CD14-positive monocyte (primary cell): ENCODE measurements at regions not wholly inside any gene's neighbourhood (a gene's known extent, or its start where the extent isn't known, plus 50 kb on each side); places are given as distances from the start of the nearest gene placed in this dataset.

Source experiments
- DNase-seq, 3 donors: peaks; one replicate each; pipeline ENCODE4 v3.0.0-alpha.2; 2011 to 2022
- H2AFZ ChIP-seq: 2 replicates; pipeline ENCODE4 v1.6.0; 2012; ENCODE audit warnings: mild to moderate bottlenecking, low read depth, low read length, inconsistent platforms; ENCODE audit not compliant: insufficient read depth, poor library complexity, severe bottlenecking
- H3K27ac ChIP-seq, 2 donors: 1 replicate in 1 of 2; 2 replicates in 1 of 2; pipeline ENCODE4 v1.5.1; 2012 to 2013; ENCODE audit warnings: low read length in 2 of 2, control low read depth in 1 of 2, inconsistent platforms in 1 of 2, low read depth in 1 of 2, mild to moderate bottlenecking in 1 of 2
- H3K27me3 ChIP-seq, 2 donors: one replicate each; pipeline versions ENCODE4 v1.6.0 to v1.6.1; 2011 to 2013; ENCODE audit warnings: low read length in 2 of 2; ENCODE audit not compliant: control insufficient read depth in 2 of 2, insufficient read depth in 2 of 2
- H3K36me3 ChIP-seq, 2 donors: replicated peaks in 1 of 2; 1 replicate in 1 of 2; 2 replicates in 1 of 2; pipeline versions ENCODE4 v1.5.1 to v1.6.1; 2012 to 2013; ENCODE audit warnings: low read length in 2 of 2, control low read depth in 1 of 2, inconsistent platforms in 1 of 2, mild to moderate bottlenecking in 1 of 2; ENCODE audit not compliant: insufficient read depth in 2 of 2, control insufficient read depth in 1 of 2
- H3K4me1 ChIP-seq, 2 donors: 1 replicate in 1 of 2; 2 replicates in 1 of 2; pipeline versions ENCODE4 v1.5.1 to v1.6.1; 2012 to 2013; ENCODE audit warnings: low read length in 2 of 2, control low read depth in 1 of 2, inconsistent platforms in 1 of 2, mild to moderate bottlenecking in 1 of 2, moderate library complexity in 1 of 2; ENCODE audit not compliant: insufficient read depth in 2 of 2, control insufficient read depth in 1 of 2
- H3K4me2 ChIP-seq: replicated peaks from 2 replicates; pipeline ENCODE3; 2012; ENCODE audit warnings: low read length, moderate library complexity, mild to moderate bottlenecking; ENCODE audit not compliant: poor library complexity, severe bottlenecking; ENCODE audit errors: extremely low read depth
- H3K4me3 ChIP-seq, 3 experiments: fragments of 200-600 bp in 1 of 3; sonication (generic) in 1 of 3; replicated peaks in 1 of 3; 1 replicate in 2 of 3; 2 replicates in 1 of 3; pipeline ENCODE4 v1.5.1; 2011 to 2013; ENCODE audit warnings: low read length in 3 of 3, mild to moderate bottlenecking in 3 of 3, control low read depth in 2 of 3, low read depth in 2 of 3, inconsistent platforms in 1 of 3, moderate library complexity in 1 of 3
- H3K79me2 ChIP-seq: 2 replicates; pipeline ENCODE4 v1.6.0; 2012; ENCODE audit warnings: mild to moderate bottlenecking, control low read depth, inconsistent platforms, low read length, moderate library complexity; ENCODE audit not compliant: insufficient read depth
- H3K9ac ChIP-seq: 2 replicates; pipeline ENCODE4 v1.6.0; 2017; ENCODE audit warnings: low read length, mild to moderate bottlenecking; ENCODE audit not compliant: insufficient read depth, poor library complexity, severe bottlenecking
- H3K9me3 ChIP-seq, 2 donors: replicated peaks in 1 of 2; 1 replicate in 1 of 2; 2 replicates in 1 of 2; pipeline versions ENCODE4 v1.5.1 to v1.6.1; 2012 to 2013; ENCODE audit warnings: low read length in 2 of 2, control low read depth in 1 of 2; ENCODE audit not compliant: control insufficient read depth in 1 of 2, insufficient read depth in 1 of 2
- H4K20me1 ChIP-seq: 2 replicates; pipeline ENCODE4 v1.6.0; 2012; ENCODE audit warnings: mild to moderate bottlenecking, low read length, control low read depth, moderate library complexity; ENCODE audit not compliant: insufficient read depth
- H3K27ac Mint-ChIP-seq, 7 donors: one replicate each; pipeline ENCODE4 v1.8.0; 2020; ENCODE audit warnings: mild to moderate bottlenecking in 7 of 7, mixed read lengths in 7 of 7, moderate library complexity in 6 of 7, inconsistent platforms in 2 of 7
- H3K27me3 Mint-ChIP-seq, 3 donors: one replicate each; pipeline ENCODE4 v1.8.0; 2021 to 2022; ENCODE audit warnings: low read depth in 3 of 3, mild to moderate bottlenecking in 3 of 3, mixed read lengths in 3 of 3, moderate library complexity in 3 of 3, inconsistent platforms in 1 of 3
- H3K36me3 Mint-ChIP-seq, 2 donors: one replicate each; pipeline ENCODE4 v1.8.0; 2020; ENCODE audit warnings: mixed read lengths in 2 of 2, inconsistent platforms in 1 of 2, mild to moderate bottlenecking in 1 of 2
- H3K4me1 Mint-ChIP-seq: one replicate; pipeline ENCODE4 v1.8.0; 2020; ENCODE audit warnings: mild to moderate bottlenecking, mixed read lengths
- H3K4me3 Mint-ChIP-seq, 2 donors: one replicate each; pipeline ENCODE4 v1.8.0; 2020; ENCODE audit warnings: mild to moderate bottlenecking in 2 of 2, mixed read lengths in 2 of 2, moderate library complexity in 1 of 2
- H3K9me3 Mint-ChIP-seq, 7 donors: one replicate each; pipeline ENCODE4 v1.8.0; 2020 to 2022; ENCODE audit warnings: mixed read lengths in 7 of 7, mild to moderate bottlenecking in 6 of 7, moderate library complexity in 6 of 7, inconsistent platforms in 2 of 7
- CTCF ChIP-seq: fragments of 200-600 bp; IDR thresholded peaks from one replicate; pipeline ENCODE4 v1.8.0; 2022; ENCODE audit warnings: antibody characterized with exemption, mild to moderate bottlenecking
- intact Hi-C, 2 donors: fragments of 100-400 bp; cut with micrococcal nuclease; formaldehyde crosslinking; loops; one replicate each; pipeline versions ENCODE4 v1.15.0 to v1.15.1; 2023

GRCh38 chr4:159981469-159981856 lies 878.6 kb downstream of the RAPGEF2 start:
- Histone ChIP-seq H3K27ac (no peak overlapping the region), H3K9ac (no peak overlapping the region), H3K36me3 (no peaks in the 10 kb centered on the region), H3K9me3 (peaks cover 0 to under 1% of the 10 kb centered on the region in 2 donors), H4K20me1 (no peaks in the 10 kb centered on the region), H3K4me3 (no peak overlapping the region), H3K79me2 (no peaks in the 10 kb centered on the region), H3K4me2 (no peak overlapping the region), H2AFZ (no peak overlapping the region), H3K4me1 (no peaks in the 10 kb centered on the region), H3K27me3 (no peaks in the 10 kb centered on the region)
- Mint-ChIP-seq H3K9me3 (peaks cover 0 to 4% (median 3%) of the 10 kb centered on the region in 7 donors), H3K27ac (no peak overlapping the region), H3K4me3 (no peak overlapping the region), H3K27me3 (peaks cover 0 to 2% (median 0%) of the 10 kb centered on the region in 3 donors), H3K36me3 (no peaks in the 10 kb centered on the region), H3K4me1 (no peaks in the 10 kb centered on the region)
- intact Hi-C loops: no loop called here
- TF ChIP-seq CTCF: no peak
- no peak for DNase-seq

- H3K9me3 ChIP-seq: no peaks in the 10 kb centered on the region
- no peaks in the 10 kb centered on the region for H3K27me3 ChIP-seq
- H3K79me2 ChIP-seq: no peaks in the 10 kb centered on the region
- intact Hi-C loops: no loop called here
- Mint-ChIP-seq H3K4me3 (no peak overlapping the region), H3K9me3 (peaks cover 0 to 3% (median under 1%) of the 10 kb centered on the region in 7 donors), H3K4me1 (no peaks in the 10 kb centered on the region), H3K36me3 (no peaks in the 10 kb centered on the region), H3K27me3 (no peaks in the 10 kb centered on the region), H3K27ac (no peak overlapping the region)
- no peak overlapping the region for H2AFZ ChIP-seq
- H3K4me1 ChIP-seq: no peaks in the 10 kb centered on the region
- no peak overlapping the region for H3K4me3 ChIP-seq
- no peak for DNase-seq
- H3K36me3 ChIP-seq: no peaks in the 10 kb centered on the region
- H4K20me1 ChIP-seq: no peaks in the 10 kb centered on the region
- H3K27ac ChIP-seq: no peak overlapping the region
- H3K4me2 ChIP-seq: no peak overlapping the region
- no peak for TF ChIP-seq CTCF
- H3K9ac ChIP-seq: no peak overlapping the region
These were observed 880.2 kb downstream of the RAPGEF2 start for GRCh38 chr4:159983082-159983481.
